Calu3 (cell line): ENCODE measurements at regions not wholly inside any gene's neighbourhood (a gene's known extent, or its start where the extent isn't known, plus 50 kb on each side); places are given as distances from the start of the nearest gene placed in this dataset.

Experiments
- BruUV-seq: library from RNA; stranded (reverse); fragments of 400-500 nt; replicated peaks from 2 replicates; lab custom pipeline; 2021; lab: Mats Ljungman, UMichigan
- CTCF ChIA-PET: fragments of 300-600 bp; sonication (Branson Sonifier 250); formaldehyde crosslinking; loops from one replicate; lab custom pipeline; 2022; ENCODE audit warnings: antibody characterized with exemption; lab: Charles Lee
- DNase-seq: peaks from one replicate; pipeline ENCODE4 v3.0.0; 2022
- H3K27ac Mint-ChIP-seq: one replicate; pipeline ENCODE4 v1.8.0; 2022; ENCODE audit warnings: mixed read lengths; ENCODE audit not compliant: unreplicated experiment
- H3K27me3 Mint-ChIP-seq: one replicate; pipeline ENCODE4 v1.8.0; 2022; ENCODE audit warnings: mixed read lengths; ENCODE audit not compliant: unreplicated experiment
- H3K36me3 Mint-ChIP-seq: one replicate; pipeline ENCODE4 v1.8.0; 2022; ENCODE audit warnings: mild to moderate bottlenecking, moderate library complexity, mixed read lengths; ENCODE audit not compliant: insufficient read depth, unreplicated experiment
- H3K4me1 Mint-ChIP-seq: one replicate; pipeline ENCODE4 v1.8.0; 2022; ENCODE audit warnings: mild to moderate bottlenecking, low read depth, mixed read lengths; ENCODE audit not compliant: unreplicated experiment
- H3K4me3 Mint-ChIP-seq: one replicate; pipeline ENCODE4 v1.8.0; 2022; ENCODE audit warnings: mild to moderate bottlenecking, low read depth, moderate library complexity, mixed read lengths; ENCODE audit not compliant: unreplicated experiment
- H3K9me3 Mint-ChIP-seq: one replicate; pipeline ENCODE4 v1.8.0; 2022; ENCODE audit warnings: low read depth, mixed read lengths; ENCODE audit not compliant: unreplicated experiment
- CTCF ChIP-seq: fragments of 200-600 bp; IDR thresholded peaks from one replicate; pipeline ENCODE4 v1.8.0; 2022; ENCODE audit warnings: antibody characterized with exemption; ENCODE audit not compliant: unreplicated experiment
- intact Hi-C: fragments of 100-400 bp; cut with micrococcal nuclease; formaldehyde crosslinking; loops from one replicate; pipeline ENCODE4 v1.10.0; 2022; ENCODE audit not compliant: unreplicated experiment

- no peak for DNase-seq
- intact Hi-C loops = no loop called here
- no peak for TF ChIP-seq CTCF
- H3K36me3 Mint-ChIP-seq = no peaks in the 10 kb centered on the region
- no peaks in the 10 kb centered on the region for H3K27me3 Mint-ChIP-seq
- no peak overlapping the region for H3K4me3 Mint-ChIP-seq
- CTCF ChIA-PET = no interaction called here
- no peak overlapping the region for H3K27ac Mint-ChIP-seq
- no TSS peak for BruUV-seq
- no peaks in the 10 kb centered on the region for H3K4me1 Mint-ChIP-seq
- no peaks in the 10 kb centered on the region for H3K9me3 Mint-ChIP-seq
Observed at GRCh38 chr4:175229154-175229553, 311.0 kb downstream of the ADAM29 start.

DNA sequence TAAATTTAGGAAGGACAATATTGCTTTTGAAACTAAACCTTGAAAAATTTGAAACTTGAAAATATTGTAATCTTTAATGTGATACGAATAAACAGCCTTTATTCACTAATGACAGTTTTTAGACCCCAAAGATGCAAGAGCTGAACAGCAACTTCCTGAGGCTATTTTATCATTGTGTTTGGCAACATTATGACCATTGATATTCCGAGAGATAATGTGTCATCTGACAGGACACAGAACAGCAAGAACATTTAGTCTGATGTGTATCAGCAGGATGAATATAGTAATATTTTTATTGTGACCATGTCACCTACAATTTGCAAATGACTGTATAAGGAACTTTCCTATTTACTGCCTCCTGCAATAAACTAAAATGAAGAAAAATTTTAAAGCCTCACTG is 316.0 kb downstream of the ADAM29 start:
- intact Hi-C loops = no loop called here
- TF ChIP-seq CTCF = no peak
- Mint-ChIP-seq H3K9me3 (no peaks in the 10 kb centered on the region), H3K4me3 (no peak overlapping the region), H3K4me1 (no peaks in the 10 kb centered on the region), H3K27ac (no peak overlapping the region), H3K27me3 (no peaks in the 10 kb centered on the region), H3K36me3 (no peaks in the 10 kb centered on the region)
- BruUV-seq = no TSS peak
- no peak for DNase-seq
- CTCF ChIA-PET = no interaction called here

DNA sequence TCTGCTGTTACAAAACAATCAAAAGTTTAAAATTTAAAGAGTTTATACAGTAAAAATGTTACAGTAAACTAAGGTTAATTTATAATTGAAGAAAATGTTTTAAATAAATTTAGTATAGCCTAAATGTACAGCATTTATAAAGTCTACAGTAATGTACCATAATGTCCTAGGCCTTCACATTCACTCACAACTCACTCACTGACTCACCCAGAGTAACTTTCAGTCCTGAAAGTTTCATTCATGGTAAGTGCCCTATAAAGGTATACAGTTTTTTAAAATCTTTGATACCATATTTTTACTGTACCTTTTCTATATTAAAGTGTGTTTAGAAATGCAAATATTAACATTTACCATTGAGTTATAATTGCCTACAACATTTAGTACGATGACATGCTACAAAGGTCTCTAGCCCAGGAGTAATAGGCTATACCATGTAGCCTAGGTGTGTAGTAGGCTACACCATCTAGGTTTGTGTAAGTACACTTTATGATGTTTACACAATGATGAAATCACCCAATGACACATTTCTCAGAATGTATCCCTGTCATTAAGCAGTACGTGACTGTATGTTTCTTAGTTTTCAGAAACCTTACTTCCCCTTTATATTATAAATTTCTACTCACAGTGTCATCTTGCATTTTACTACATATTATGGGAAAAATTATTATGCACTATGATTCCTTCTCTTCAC is 320.8 kb downstream of the ADAM29 start:
- DNase-seq = no peak

GRCh38 chr4:175246941-175247340 is 328.8 kb downstream of the ADAM29 start:
- H3K9me3 Mint-ChIP-seq = peaks cover 2% of the 10 kb centered on the region
- no peak overlapping the region for H3K4me3 Mint-ChIP-seq
- TF ChIP-seq CTCF = no peak
- no peaks in the 10 kb centered on the region for H3K4me1 Mint-ChIP-seq
- CTCF ChIA-PET = no interaction called here
- no peaks in the 10 kb centered on the region for H3K27me3 Mint-ChIP-seq
- no peak overlapping the region for H3K27ac Mint-ChIP-seq
- DNase-seq = no peak
- H3K36me3 Mint-ChIP-seq = no peaks in the 10 kb centered on the region
- intact Hi-C loops = no loop called here
- no TSS peak for BruUV-seq

More for the DNA sequence above, 320.8 kb downstream of the ADAM29 start:
- no peak for TF ChIP-seq CTCF
- no TSS peak for BruUV-seq
- Mint-ChIP-seq H3K27me3 (no peaks in the 10 kb centered on the region), H3K36me3 (no peaks in the 10 kb centered on the region), H3K4me3 (no peak overlapping the region), H3K4me1 (no peaks in the 10 kb centered on the region), H3K9me3 (no peaks in the 10 kb centered on the region), H3K27ac (no peak overlapping the region)
- intact Hi-C loops = no loop called here
- CTCF ChIA-PET = no interaction called here
